Upper lobe of left lung (tissue), 4 donors: ENCODE measurements at regions not wholly inside any gene's neighbourhood (a gene's known extent, or its start where the extent isn't known, plus 50 kb on each side); places are given as distances from the start of the nearest gene placed in this dataset.

Experiments
- CTCF ChIP-seq, 6 experiments: fragments of 450-650 bp in 4 of 6; fragments of 200-600 bp in 2 of 6; sonication (generic) in 2 of 6; IDR thresholded peaks; one replicate each; pipeline ENCODE4 v1.5.1; 2016 to 2019; ENCODE audit warnings: antibody characterized with exemption in 6 of 6
- POLR2A ChIP-seq, 4 donors: fragments of 450-650 bp; IDR thresholded peaks; one replicate each; pipeline ENCODE4 v1.5.1; 2016 to 2017; ENCODE audit warnings: antibody characterized with exemption in 4 of 4, mild to moderate bottlenecking in 2 of 4

GRCh38 chr2:236662231-236663185, 92.9 kb downstream of the ACKR3 start:
- no peak for TF ChIP-seq CTCF (IDR thresholded peaks at IDR 0.05)
- TF ChIP-seq POLR2A (IDR thresholded peaks at IDR 0.05), result no peak
